Liver (tissue), 8 donors: ENCODE measurements at regions not wholly inside any gene's neighbourhood (a gene's known extent, or its start where the extent isn't known, plus 50 kb on each side); places are given as distances from the start of the nearest gene placed in this dataset.

ENCODE experiments used
- DNase-seq: peaks from one replicate; pipeline ENCODE4 v3.0.0-alpha.2; 2017; ENCODE audit warnings: low spot score
- H3K27ac ChIP-seq, 2 donors: one replicate each; pipeline ENCODE4 v1.7.0; 2013; ENCODE audit warnings: inconsistent platforms in 2 of 2, low read length in 2 of 2, control low read depth in 1 of 2, low read depth in 1 of 2, mild to moderate bottlenecking in 1 of 2
- H3K27me3 ChIP-seq, 4 donors: one replicate each; pipeline versions ENCODE4 v1.6.1 to v1.7.0; 2013; ENCODE audit warnings: low read length in 3 of 4, inconsistent platforms in 1 of 4, mild to moderate bottlenecking in 1 of 4, moderate library complexity in 1 of 4; ENCODE audit not compliant: control insufficient read depth in 4 of 4, insufficient read depth in 4 of 4
- H3K36me3 ChIP-seq, 4 donors: one replicate each; pipeline versions ENCODE4 v1.6.1 to v1.7.0; 2013; ENCODE audit warnings: low read length in 3 of 4, mild to moderate bottlenecking in 3 of 4, low read depth in 1 of 4, moderate library complexity in 1 of 4; ENCODE audit not compliant: control insufficient read depth in 4 of 4, insufficient read depth in 3 of 4
- H3K4me1 ChIP-seq, 4 donors: one replicate each; pipeline versions ENCODE4 v1.6.1 to v1.7.0; 2013; ENCODE audit warnings: low read length in 3 of 4, mild to moderate bottlenecking in 3 of 4, moderate library complexity in 1 of 4; ENCODE audit not compliant: control insufficient read depth in 4 of 4, insufficient read depth in 4 of 4
- H3K4me3 ChIP-seq, 3 donors: one replicate each; pipeline versions ENCODE4 v1.6.1 to v1.7.0; 2013; ENCODE audit warnings: low read length in 3 of 3, control low read depth in 1 of 3, low read depth in 1 of 3, mild to moderate bottlenecking in 1 of 3
- H3K9ac ChIP-seq, 2 donors: one replicate each; pipeline ENCODE4 v1.7.0; 2013; ENCODE audit warnings: low read length in 2 of 2, mild to moderate bottlenecking in 2 of 2, moderate library complexity in 2 of 2, control low read depth in 1 of 2, low read depth in 1 of 2
- H3K9me3 ChIP-seq, 4 donors: one replicate each; pipeline versions ENCODE4 v1.6.1 to v1.7.0; 2013; ENCODE audit warnings: low read length in 3 of 4; ENCODE audit not compliant: control insufficient read depth in 4 of 4
- EGR1 ChIP-seq, 2 donors: IDR thresholded peaks; 2 replicates each; pipeline ENCODE4 v1.6.1; 2016 to 2018; ENCODE audit warnings: antibody characterized with exemption in 2 of 2, low read depth in 2 of 2
- FOXA1 ChIP-seq: IDR thresholded peaks from 2 replicates; pipeline ENCODE4 v1.6.1; 2016; ENCODE audit warnings: antibody characterized with exemption
- FOXA2 ChIP-seq: IDR thresholded peaks from 2 replicates; pipeline ENCODE4 v1.6.1; 2016; ENCODE audit warnings: antibody characterized with exemption
- GABPA ChIP-seq, 2 donors: IDR thresholded peaks in 1 of 2; conservative IDR thresholded peaks in 1 of 2; 2 replicates each; pipeline ENCODE4 v1.6.1; 2016; ENCODE audit warnings: antibody characterized with exemption in 2 of 2, mild to moderate bottlenecking in 1 of 2, moderate library complexity in 1 of 2
- HNF4A ChIP-seq, 2 donors: conservative IDR thresholded peaks; 2 replicates each; pipeline ENCODE4 v1.6.1; 2016; ENCODE audit warnings: antibody characterized with exemption in 2 of 2, mild to moderate bottlenecking in 2 of 2
- HNF4G ChIP-seq: IDR thresholded peaks from 2 replicates; pipeline ENCODE4 v1.6.1; 2016; ENCODE audit warnings: antibody characterized with exemption
- JUND ChIP-seq, 2 donors: IDR thresholded peaks; 2 replicates each; pipeline ENCODE4 v1.6.1; 2016; ENCODE audit warnings: antibody characterized with exemption in 2 of 2
- NR2F2 ChIP-seq: IDR thresholded peaks from 2 replicates; pipeline ENCODE4 v1.6.1; 2016; ENCODE audit warnings: antibody characterized with exemption
- RAD21 ChIP-seq, 2 donors: IDR thresholded peaks; 2 replicates each; pipeline ENCODE4 v1.6.1; 2016; ENCODE audit warnings: antibody characterized with exemption in 2 of 2, mild to moderate bottlenecking in 2 of 2
- RXRA ChIP-seq, 2 donors: IDR thresholded peaks; 2 replicates each; pipeline ENCODE4 v1.6.1; 2017 to 2018; ENCODE audit warnings: antibody characterized with exemption in 2 of 2, mild to moderate bottlenecking in 1 of 2
- SP1 ChIP-seq: IDR thresholded peaks from 2 replicates; pipeline ENCODE4 v1.6.1; 2018; ENCODE audit warnings: antibody characterized with exemption, mild to moderate bottlenecking
- TAF1 ChIP-seq: conservative IDR thresholded peaks from 2 replicates; pipeline ENCODE4 v1.6.1; 2016; ENCODE audit warnings: antibody characterized with exemption, mild to moderate bottlenecking
- YY1 ChIP-seq: IDR thresholded peaks from 2 replicates; pipeline ENCODE4 v1.6.1; 2016; ENCODE audit warnings: antibody characterized with exemption, mild to moderate bottlenecking
- WGBS: extraction: QIAGEN DNeasy Blood & Tissue Kit; methylation state at CpG from one replicate; pipeline ENCODE4 v1.1.7; 2013; 5-methylcytosine and 5-hydroxymethylcytosine counted together
- TF ChIP-seq, protein P1 (sequence below): fragments of 150-350 bp; IDR thresholded peaks from 2 replicates; pipeline ENCODE4 v1.5.1; 2017; ENCODE audit warnings: improper control_type of control experiment, low read depth, low read length; ENCODE audit not compliant: missing input control
- TF ChIP-seq, protein P2 (sequence below): IDR thresholded peaks from 2 replicates; pipeline ENCODE4 v1.6.1; 2016; ENCODE audit warnings: antibody characterized with exemption
- TF ChIP-seq, protein P3 (sequence below): IDR thresholded peaks from 2 replicates; pipeline ENCODE4 v1.6.1; 2016; ENCODE audit warnings: antibody characterized with exemption
- TF ChIP-seq, protein P4 (sequence below): IDR thresholded peaks from 2 replicates; pipeline ENCODE4 v1.6.1; 2016; ENCODE audit warnings: antibody characterized with exemption
- TF ChIP-seq, protein P5 (sequence below): IDR thresholded peaks from 2 replicates; pipeline ENCODE4 v1.6.1; 2016; ENCODE audit warnings: antibody characterized with exemption, mild to moderate bottlenecking
- donor health status: healthy.
- donor health status: healthy.
- donor health status: healthy.
- donor health status: healthy.
- donor health status: healthy.

DNA sequence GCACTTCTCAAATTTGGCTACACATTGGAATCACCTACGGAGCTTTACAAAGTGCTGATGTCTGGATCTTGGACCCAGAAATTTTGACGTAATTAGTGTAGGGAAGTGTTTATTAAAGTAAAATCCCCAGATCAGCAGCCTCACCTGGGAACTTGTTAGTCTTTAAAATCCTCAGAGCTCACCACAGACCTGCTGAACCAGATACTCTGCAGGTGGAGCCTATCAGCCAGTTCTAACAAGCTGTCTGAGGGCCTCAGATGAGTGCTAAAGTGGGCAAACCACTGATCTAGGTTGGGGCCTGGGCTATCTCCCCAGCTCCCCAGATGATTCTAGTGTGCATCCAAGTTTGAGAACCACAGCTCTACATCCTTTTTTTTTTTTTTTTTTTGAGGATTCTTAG, 436.0 kb downstream of the ETS1 start:
- H3K36me3 ChIP-seq, result no peaks in the 10 kb centered on the region
- H3K27me3 ChIP-seq, result no peaks in the 10 kb centered on the region
- 95% methylated on average over 2 of the region's 2 CpGs for WGBS
- H3K9me3 ChIP-seq, result no peaks in the 10 kb centered on the region
- DNase-seq, result no peak
- no peak overlapping the region for H3K27ac ChIP-seq
- peaks cover 0 to 5% (median under 1%) of the 10 kb centered on the region in 4 donors for H3K4me1 ChIP-seq
- no peak overlapping the region for H3K9ac ChIP-seq
- H3K4me3 ChIP-seq, result no peak overlapping the region
- TF ChIP-seq YY1 (no peak), RXRA (IDR thresholded peaks at IDR 0.05) (no peak), EGR1 (IDR thresholded peaks at IDR 0.05; ENCODE audit: low read depth in 2 of 2) (no peak), TAF1 (no peak), HNF4G (no peak), SP1 (no peak), RAD21 (IDR thresholded peaks at IDR 0.05) (no peak), JUND (IDR thresholded peaks at IDR 0.05) (no peak), FOXA1 (no peak), GABPA (IDR thresholded peaks at IDR 0.05 in 1 of 2, conservative IDR thresholded peaks at IDR 0.05 in 1 of 2) (no peak), FOXA2 (no peak), HNF4A (conservative IDR thresholded peaks at IDR 0.05) (no peak), NR2F2 (no peak)
- TF ChIP-seq, protein P1, sequence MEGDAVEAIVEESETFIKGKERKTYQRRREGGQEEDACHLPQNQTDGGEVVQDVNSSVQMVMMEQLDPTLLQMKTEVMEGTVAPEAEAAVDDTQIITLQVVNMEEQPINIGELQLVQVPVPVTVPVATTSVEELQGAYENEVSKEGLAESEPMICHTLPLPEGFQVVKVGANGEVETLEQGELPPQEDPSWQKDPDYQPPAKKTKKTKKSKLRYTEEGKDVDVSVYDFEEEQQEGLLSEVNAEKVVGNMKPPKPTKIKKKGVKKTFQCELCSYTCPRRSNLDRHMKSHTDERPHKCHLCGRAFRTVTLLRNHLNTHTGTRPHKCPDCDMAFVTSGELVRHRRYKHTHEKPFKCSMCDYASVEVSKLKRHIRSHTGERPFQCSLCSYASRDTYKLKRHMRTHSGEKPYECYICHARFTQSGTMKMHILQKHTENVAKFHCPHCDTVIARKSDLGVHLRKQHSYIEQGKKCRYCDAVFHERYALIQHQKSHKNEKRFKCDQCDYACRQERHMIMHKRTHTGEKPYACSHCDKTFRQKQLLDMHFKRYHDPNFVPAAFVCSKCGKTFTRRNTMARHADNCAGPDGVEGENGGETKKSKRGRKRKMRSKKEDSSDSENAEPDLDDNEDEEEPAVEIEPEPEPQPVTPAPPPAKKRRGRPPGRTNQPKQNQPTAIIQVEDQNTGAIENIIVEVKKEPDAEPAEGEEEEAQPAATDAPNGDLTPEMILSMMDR, result no peak
- TF ChIP-seq, protein P2, sequence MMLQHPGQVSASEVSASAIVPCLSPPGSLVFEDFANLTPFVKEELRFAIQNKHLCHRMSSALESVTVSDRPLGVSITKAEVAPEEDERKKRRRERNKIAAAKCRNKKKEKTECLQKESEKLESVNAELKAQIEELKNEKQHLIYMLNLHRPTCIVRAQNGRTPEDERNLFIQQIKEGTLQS, result no peak
- TF ChIP-seq, protein P3, sequence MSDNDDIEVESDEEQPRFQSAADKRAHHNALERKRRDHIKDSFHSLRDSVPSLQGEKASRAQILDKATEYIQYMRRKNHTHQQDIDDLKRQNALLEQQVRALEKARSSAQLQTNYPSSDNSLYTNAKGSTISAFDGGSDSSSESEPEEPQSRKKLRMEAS, result no peak
- TF ChIP-seq, protein P4, sequence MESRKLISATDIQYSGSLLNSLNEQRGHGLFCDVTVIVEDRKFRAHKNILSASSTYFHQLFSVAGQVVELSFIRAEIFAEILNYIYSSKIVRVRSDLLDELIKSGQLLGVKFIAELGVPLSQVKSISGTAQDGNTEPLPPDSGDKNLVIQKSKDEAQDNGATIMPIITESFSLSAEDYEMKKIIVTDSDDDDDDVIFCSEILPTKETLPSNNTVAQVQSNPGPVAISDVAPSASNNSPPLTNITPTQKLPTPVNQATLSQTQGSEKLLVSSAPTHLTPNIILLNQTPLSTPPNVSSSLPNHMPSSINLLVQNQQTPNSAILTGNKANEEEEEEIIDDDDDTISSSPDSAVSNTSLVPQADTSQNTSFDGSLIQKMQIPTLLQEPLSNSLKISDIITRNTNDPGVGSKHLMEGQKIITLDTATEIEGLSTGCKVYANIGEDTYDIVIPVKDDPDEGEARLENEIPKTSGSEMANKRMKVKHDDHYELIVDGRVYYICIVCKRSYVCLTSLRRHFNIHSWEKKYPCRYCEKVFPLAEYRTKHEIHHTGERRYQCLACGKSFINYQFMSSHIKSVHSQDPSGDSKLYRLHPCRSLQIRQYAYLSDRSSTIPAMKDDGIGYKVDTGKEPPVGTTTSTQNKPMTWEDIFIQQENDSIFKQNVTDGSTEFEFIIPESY, result no peak
- TF ChIP-seq, protein P5, sequence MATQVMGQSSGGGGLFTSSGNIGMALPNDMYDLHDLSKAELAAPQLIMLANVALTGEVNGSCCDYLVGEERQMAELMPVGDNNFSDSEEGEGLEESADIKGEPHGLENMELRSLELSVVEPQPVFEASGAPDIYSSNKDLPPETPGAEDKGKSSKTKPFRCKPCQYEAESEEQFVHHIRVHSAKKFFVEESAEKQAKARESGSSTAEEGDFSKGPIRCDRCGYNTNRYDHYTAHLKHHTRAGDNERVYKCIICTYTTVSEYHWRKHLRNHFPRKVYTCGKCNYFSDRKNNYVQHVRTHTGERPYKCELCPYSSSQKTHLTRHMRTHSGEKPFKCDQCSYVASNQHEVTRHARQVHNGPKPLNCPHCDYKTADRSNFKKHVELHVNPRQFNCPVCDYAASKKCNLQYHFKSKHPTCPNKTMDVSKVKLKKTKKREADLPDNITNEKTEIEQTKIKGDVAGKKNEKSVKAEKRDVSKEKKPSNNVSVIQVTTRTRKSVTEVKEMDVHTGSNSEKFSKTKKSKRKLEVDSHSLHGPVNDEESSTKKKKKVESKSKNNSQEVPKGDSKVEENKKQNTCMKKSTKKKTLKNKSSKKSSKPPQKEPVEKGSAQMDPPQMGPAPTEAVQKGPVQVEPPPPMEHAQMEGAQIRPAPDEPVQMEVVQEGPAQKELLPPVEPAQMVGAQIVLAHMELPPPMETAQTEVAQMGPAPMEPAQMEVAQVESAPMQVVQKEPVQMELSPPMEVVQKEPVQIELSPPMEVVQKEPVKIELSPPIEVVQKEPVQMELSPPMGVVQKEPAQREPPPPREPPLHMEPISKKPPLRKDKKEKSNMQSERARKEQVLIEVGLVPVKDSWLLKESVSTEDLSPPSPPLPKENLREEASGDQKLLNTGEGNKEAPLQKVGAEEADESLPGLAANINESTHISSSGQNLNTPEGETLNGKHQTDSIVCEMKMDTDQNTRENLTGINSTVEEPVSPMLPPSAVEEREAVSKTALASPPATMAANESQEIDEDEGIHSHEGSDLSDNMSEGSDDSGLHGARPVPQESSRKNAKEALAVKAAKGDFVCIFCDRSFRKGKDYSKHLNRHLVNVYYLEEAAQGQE, result no peak
